Activated CD4-positive, CD25-positive, alpha-beta regulatory T cell treated with anti-CD3 and anti-CD28 coated beads, Interleukin-2, amount 50 U/mL, for 24 hours (primary cell): ENCODE measurements at regions not wholly inside any gene's neighbourhood (a gene's known extent, or its start where the extent isn't known, plus 50 kb on each side); places are given as distances from the start of the nearest gene placed in this dataset.

Experiments
- ATAC-seq, 2 donors: fragments of 150-1000 bp; cut with Tn5 transposase; one replicate each; pipeline ENCODE4 v1.10.0; 2021; ENCODE audit warnings: mild to moderate bottlenecking in 1 of 2, moderate library complexity in 1 of 2

DNA sequence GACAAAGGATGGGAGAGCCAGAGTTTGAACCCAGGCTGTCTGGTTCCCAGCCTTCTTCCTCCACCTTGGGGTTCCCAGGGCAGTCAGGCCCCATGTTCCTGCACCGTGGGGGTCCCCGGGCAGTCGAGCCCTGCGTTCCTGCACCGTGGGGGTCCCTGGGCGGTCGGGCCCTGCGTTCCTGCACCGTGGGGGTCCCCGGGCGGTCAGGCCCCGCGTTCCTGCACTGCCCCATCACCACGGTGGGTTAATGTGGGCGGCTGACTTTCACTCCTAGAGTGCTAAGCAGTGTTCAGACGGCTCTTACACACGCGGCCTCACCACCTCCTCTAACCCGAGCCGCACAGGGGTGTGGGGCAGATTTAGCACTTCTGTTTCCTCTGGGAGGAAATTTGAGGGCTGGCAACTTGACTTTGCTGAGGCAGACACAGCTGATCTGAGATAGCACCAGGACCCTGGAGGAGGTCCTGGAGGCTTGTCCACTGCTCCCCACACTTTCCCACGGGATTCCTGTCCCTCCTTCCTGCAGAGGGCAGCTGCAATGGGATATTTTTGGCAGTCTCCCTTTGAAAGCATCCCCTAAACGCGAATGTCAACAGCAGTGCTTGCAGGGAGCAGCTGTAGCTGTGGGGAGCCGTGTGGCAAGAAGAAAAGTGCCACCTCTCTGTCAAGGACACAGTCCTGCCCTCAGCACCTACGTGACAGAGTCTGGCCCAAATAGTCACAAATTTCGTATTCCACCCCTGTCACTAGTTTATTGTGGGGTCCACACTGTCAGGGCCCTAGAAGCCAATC lies 239.4 kb downstream of the TEX29 start:
- no peak for ATAC-seq

DNA sequence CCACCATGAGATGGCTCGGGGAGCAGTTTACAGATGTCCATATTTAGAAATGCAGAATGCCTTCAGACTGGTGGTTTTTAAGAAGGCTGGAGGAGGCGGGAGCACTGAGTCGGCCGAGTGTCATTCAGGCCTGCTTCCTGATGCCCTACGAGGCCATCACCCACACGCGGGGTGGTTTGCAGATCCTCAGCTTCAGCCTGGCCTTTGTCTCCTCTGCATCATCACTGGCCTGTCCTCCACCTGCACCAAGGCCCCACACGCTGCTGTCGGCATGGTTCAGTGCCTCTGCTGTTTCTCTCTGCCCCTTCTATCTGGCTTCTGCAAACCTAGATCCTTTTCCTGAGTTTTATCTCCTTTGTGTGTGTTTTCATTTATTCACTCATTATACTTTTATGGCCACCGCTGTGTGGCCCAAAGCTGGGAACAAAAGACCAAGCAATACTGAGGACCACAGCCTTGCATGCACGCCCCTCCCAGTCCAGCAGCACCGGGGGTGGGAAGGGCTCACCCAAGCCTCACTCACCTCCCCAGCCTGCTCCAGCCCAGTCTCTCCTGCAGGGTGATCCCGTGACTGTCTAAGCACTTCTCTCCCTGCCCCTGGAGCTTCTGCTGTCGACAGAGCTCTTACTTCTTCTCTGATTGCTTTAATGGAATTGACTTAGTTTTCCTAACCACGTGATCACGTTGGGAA lies 240.8 kb downstream of the TEX29 start:
- no peak for ATAC-seq

DNA sequence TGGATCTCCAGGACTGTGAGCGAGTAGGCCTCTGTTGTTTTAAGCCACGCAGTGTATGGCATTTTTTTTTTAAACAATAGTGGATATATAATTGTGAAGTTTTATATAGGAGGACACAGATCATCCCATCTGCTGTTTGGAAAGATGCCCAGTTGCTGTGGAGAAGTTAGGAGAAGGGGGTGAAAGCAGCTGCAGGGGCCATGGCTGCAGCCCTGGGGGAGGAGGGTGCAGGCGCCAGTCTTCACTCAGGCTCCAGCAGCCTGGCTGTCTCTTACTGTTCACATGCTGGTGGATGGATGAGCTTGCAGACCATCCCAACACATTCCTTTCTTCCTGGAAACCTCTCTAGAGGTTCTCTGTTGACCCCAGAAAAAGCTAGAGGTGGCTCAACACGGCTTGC lies 242.3 kb downstream of the TEX29 start:
- ATAC-seq = no peak

DNA sequence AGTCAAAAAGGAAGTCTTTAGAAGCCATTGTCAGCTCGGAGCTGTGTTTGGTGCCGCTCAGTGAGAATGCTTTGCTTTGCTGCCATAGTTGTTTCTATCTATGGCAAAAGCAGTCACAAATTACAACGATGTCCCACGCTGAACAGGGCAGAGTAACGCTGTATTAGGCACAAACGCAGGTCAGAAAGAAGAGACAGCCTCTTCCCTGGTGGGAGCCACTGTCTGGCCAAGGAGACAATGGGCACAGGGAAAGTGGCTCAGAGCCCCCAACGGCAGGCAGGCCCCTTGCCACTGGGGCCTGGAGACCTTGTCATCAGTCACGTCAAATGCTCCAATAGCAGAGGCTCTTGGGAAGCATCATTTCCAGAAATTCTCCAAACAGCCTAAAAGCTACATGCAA lies 244.2 kb downstream of the TEX29 start:
- no peak for ATAC-seq

DNA sequence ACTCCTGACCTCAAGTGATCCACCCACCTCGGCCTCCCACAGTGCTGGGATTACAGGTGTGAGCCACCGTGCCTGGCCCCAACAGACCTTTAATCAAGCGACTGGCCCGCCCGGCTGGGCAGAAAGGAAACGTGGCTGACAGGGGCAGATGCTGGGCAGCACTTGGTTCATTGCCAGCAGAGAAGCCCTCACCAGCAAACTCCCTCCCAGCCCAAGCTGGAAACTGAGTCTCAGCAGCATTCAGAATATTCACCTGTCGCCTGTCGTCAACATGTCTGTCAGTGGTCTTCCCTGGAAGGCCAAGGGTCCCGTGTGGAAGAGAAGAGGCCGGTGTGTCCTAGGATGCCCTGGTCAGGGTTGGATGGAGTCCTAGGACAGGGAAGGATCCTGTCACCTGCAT lies 245.0 kb downstream of the TEX29 start:
- ATAC-seq = no peak

DNA sequence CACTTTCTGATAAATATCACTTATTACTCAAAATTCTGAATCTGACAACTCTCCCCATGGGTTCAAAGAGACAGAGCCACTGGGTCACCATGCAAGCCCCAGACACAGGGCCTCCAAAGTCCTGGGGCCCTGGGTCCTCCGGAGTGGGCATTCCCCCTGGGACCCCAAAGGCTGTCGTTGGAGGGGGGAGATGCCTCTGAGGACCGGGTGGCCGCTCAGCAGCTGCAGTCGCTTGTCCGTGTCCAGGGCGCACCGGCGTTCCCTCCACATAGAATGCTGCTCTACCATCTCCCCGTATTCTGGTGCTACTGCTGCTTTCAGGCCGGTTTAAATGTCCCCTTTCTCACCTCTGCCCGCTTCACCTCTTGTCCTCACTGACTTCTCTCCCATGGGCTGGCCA lies 246.1 kb downstream of the TEX29 start:
- ATAC-seq = no peak

DNA sequence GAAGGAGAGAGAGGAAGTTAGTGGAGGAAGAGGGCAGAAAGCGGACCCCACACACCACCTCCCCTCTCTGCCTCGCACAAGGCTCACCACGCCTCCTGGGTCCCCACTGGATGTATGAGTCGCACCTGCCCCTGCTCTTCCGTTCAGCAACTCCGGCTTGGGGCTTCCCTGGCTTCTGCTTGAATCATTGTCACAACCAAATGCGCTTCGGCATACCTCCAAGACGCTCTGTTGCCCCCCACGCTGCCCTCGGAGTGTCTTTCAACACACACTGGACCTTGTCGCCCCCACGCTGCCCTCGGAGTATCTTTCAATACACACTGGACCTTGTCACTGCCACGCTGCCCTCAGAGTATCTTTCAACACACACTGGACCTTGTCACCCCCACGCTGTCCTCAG lies 247.2 kb downstream of the TEX29 start:
- ATAC-seq = no peak

DNA sequence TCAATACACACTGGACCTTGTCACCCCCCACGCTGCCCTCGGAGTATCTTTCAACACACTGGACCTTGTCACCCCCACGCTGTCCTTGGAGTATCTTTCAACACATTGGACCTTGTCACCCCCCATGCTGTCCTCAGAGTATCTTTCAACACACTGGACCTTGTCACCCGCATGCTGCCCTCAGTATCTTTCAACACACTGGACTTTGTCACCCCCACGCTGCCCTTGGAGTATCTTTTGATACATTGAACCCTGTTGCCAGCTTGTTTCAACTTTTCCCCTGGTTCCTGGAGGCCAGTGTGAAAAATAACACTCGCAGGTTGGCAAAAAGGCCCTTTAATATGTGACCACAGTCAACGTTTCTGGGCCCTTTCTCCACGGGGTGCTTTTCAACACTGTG lies 247.8 kb downstream of the TEX29 start:
- no peak for ATAC-seq

DNA sequence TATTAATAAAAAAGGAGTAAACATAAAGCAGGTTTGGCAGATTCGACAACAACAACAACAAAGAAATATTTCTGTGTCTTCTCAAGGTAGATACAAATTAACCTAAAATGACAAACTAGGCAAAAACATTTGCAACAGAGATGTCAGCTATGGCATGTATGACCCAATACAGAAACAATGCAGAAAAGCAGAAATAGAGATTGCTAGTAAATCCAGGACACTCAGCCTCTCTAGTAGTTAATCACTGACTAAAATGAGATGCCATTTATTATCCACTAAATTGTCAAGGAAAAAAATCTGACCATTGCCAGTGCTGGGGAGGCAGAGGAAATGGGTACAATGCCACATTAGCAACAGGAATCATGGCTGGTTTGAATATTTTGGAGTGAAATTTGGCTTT lies 250.5 kb downstream of the TEX29 start:
- no peak for ATAC-seq

DNA sequence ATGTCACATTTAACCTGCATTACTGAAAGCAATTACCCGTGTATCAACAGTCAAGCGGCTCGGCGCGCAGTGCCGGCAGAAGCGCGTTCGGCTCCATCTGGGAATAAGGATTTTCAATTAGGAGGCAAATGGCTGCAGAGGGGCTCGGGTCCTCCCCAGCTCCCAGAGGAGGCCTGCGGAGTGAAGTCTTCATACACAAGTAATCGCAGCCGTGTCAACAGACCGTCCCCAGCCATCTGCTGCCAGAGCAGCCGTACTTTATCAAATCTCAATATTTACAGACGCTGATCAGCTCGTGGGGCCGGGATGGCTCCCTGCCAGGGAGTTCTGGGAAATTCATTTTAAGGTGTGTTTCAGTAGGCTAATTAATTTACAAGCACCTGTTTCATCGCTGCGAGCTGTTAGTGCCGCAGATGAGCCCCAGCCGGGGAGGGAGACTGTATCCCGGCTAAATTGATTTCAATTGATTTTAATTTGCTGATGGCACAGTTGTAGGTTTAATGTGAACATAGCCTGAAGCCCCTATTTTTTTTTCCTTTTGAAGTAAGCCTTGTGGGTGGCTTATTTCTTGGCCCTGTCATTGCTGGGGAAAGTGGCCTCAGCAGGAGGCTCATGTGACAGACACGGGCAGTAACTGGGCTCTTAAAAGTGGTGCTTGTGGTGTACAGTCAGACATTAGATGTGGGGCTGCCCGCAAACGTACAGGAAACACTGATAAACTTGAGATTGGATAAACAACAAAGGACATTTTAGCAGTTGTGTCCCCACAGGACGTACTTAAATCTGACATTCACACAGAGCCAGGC lies 252.7 kb downstream of the TEX29 start:
- ATAC-seq = no peak

DNA sequence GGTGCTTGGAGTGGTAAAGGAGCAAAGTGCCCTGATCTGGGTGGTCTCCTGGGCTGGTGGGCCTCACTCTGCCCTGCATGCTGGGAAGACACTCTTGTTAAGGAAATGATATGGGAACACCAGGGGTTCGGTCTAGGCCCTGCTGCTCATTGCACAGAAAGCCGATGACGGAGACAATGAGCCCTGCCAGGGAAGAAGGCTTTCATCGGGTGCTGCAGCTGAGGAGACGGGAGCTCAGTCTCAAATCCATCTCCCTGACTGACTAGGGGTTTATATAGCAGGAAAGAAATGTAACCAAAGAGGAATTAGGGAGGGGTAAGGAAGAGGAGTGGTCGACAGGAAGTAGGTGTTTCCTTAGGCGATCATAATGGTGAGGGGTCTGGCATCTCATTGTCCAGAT lies 253.4 kb downstream of the TEX29 start:
- no peak for ATAC-seq

DNA sequence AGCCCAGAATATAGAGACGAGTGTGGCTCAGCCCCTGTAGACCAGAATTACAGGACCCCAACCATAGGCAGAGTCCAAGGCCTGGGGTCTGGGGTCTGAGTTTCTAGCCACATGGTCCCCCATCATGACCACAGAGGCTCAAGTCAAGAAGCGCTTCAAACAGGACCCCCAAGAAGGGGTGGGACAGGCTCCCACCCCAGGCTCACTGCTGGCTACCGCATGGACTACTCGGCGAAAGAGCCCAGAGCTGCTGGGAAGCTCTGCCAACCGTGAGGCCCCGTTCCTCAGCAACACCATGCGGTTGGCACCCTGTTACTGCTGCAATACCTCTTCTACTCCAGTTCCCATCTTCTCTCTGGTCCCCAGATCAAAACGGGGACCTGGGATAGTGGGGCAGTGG lies 254.8 kb downstream of the TEX29 start:
- ATAC-seq = no peak

DNA sequence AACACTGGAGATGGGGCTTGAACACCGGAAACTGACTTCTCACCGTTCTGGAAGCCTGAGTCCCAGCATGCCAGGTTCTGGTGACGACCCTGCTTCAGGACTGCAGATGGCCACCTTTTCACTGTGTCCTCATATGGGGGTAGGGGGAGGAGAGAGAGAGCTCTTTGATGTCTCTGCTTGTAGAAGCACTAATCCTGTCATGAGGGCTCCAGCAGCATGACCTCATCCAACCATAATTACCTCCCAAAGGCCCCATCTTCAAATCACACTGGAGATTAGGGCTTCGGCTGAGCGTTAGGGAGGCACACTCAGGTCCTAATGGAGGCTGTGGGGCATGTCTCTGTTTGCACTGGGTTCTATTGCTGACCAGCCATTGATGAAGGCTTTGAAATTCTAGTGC lies 255.3 kb downstream of the TEX29 start:
- ATAC-seq = no peak

DNA sequence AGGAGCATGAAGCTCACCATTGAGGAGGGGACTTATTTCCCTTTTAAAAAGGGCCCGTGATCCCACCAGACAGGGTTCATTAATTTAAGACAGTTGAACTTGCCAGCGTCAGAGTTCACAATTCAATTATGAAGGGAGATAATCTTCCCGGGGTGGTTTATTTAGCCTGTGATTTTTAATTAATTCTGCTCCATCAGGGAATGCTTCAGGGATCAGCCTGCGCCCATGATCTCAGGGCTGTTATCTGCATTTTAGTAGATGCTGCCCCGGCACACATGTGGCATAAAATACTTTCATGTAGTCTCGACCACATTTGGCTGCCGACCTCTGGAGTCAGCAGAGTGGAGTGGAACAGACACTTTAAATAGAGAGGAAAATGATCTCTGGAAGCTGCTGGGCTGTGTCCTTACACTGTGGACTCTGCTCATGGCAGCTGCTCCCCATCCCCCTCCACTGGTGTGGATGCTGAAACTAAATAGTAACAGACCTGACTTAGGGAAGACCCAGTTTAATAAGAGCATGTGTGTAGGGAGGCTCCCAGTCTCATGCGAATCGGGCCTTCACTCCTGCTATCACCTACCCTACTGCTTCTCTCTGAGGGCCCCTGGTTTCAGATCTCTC lies 256.9 kb downstream of the TEX29 start:
- ATAC-seq = no peak

DNA sequence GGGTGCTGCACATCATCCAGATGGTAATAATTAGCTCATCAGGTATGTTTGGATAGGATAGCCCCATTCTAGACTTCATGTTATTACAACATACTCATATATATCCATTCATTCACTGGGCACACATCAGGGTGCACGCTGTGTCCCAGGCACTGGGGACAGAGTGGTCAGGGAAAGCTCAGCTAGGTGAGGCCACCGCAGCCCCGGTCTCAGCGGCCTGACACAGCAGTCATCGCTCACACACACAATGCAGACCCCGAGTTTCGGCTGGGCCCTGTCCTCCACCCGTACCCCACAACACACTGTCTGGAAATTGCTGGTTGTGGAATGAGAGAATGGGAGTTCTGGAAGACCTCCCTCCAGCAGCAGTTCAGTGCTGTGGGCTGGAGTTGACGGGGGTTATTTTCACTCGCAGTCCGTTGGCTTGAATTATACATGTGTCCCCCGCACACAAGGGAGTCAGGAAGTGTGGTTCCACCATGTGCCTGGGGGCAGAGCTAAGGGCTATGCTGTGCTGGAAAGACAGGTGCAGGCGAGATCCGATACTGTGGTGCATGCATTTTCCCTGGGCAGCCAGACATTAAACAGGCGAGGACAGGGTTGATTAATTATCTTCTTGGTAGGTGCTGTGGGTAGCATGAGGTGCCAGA lies 257.6 kb downstream of the TEX29 start:
- no peak for ATAC-seq

DNA sequence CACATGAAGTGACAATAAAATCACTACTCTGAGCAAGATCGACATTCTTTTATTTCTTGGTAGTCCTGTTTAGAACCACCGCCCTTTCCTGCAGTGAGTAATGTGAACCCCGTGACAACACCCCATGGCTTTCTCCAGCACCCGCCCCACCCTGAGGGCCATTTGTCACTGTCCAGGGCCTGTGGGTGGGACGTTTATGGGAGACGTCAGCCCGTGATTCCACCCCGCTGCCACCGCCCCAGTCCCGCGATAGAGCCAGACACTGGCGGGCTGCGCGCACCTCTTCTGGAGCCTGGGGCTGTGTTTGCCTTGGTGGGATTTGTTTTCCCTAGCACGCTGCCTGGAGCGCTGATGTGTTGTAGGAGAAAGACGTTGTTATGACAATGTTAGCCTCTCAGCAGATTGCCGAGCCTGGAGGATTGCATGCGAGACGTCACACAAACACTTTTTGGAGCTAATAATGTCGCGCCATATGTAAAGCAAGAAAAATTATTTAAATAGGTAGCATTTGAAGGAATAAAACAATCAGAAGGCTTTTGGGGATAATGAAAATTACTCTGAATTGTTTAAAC lies 263.7 kb downstream of the TEX29 start:
- ATAC-seq = no peak

DNA sequence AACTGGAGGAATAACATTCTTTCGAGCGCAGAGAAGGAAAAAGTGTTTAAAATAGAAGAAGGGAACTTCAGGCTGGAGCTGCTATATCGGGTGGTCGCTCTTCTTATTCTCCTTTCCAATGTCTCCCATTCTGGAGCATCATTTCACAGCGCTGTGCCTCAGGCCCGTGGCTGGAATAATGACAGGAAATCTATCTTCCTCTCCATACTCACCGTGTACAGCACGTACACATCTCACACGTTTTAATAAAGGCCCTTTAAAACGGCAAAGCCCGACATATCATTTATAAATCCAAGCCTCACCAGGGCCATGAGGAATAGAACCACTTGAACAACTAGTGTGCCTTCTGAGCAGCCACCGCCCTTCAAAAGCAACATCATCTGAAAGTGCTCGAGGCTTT lies 264.4 kb downstream of the TEX29 start:
- no peak for ATAC-seq

DNA sequence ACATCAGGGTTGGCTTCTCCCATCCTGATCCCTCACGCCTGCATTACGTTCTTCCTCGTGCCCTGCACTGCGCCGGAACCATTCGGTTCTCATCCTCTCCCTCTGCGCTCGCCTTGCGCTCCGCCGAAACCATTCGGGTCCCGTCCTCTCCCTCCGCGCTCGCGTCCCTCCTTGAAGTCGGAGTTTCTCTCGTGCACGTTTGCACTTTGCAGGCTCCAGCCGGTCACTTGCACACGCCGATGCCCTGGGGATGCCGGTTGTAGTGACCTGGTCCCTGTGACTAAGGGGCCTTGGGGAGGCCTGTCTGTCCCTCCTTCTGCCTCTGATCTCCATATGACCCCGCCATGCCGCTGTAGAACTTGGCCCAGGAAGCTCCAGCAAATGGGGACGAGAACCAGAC lies 265.8 kb downstream of the TEX29 start:
- no peak for ATAC-seq

DNA sequence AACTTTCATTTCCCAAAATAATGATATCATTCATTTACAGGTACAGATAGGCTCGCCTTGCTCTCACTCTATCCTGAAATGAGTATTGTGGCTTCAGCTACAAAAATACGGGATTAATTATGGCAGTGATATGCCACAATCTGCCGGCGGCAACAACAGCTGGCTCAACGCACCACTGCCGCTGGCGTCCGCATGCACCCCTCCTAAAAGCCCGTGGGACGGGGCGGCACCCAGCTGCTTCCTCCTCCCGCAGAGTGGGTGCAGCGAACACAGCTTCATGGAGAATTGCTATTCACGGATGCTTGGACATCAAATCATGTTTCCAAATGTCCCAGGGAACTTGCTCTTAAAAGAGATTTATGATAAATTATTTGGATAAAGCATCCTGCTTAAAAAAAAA lies 266.8 kb downstream of the TEX29 start:
- no peak for ATAC-seq

DNA sequence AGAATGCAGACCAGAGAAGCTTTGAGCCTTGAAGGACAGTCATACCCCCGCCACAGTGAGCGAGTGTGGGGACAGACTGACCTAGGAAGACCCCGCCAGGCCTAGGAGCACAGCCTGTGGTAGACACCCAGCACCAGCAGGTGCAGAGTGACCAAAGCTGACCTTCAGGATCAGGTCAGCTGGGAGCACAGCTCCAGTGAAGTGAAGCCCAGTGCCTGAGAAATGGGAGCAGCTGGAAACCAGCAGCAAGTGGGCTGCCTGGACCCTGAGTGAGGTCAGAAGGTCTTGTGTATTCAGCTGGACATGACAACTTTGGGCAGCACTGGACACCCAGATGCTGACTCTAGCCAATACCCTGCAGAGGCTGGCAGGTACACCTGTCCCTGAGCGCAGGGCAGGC lies 268.9 kb downstream of the TEX29 start:
- ATAC-seq = no peak

DNA sequence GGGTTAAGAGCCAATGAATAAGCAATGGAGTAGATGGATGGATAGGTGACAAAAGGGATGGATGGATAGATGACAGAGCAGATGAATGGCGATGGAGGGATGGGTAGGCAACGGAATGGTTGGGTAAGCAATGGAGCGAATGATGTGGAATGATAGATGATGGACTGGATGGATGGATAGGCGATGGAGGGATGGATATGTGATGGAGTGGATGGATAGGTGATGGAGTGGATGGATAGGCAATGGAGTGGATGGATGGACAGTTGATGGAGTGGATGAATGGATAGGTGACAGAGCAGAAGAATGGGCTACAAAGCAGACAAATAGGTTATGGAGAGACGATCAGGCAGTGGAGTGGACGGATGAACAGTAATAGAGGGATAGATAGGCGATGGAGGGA lies 269.6 kb downstream of the TEX29 start:
- ATAC-seq = no peak

DNA sequence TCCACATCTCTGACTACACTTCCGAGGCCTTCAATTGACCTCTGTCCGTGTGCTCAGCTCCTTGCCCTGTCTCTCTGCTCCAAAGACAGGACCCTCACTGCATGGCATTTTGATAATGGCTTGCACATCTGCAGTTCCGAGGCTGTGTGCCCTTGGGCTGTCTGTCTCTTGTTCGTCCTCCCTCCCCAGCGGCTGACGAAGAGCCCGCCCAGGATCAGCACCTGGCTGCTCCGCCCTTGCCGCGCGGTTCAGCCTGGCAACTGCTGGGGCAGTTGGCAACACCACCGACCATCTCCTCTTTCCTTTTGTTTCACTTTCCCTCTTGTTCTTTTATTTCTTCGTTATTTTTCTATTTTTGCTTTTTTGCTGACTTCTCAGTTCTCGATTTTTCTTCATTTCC lies 270.4 kb downstream of the TEX29 start:
- no peak for ATAC-seq
